K562 (cell line): ENCODE measurements at regions not wholly inside any gene's neighbourhood (a gene's known extent, or its start where the extent isn't known, plus 50 kb on each side); places are given as distances from the start of the nearest gene placed in this dataset.

ENCODE experiments used
- BCL6 ChIP-seq: fragments of 250-450 bp; sonication (Bioruptor Pico); IDR thresholded peaks from 2 replicates; pipeline ENCODE4 v1.4.0; 2020
- CBFA2T2 ChIP-seq: fragments of 450-650 bp; conservative IDR thresholded peaks from 2 replicates; pipeline ENCODE4 v1.6.1; 2017; ENCODE audit warnings: mild to moderate bottlenecking
- EGR1 ChIP-seq: fragments of 450-650 bp; conservative IDR thresholded peaks from 2 replicates; pipeline ENCODE4 v1.6.1; 2017; ENCODE audit warnings: mild to moderate bottlenecking
- JUND ChIP-seq, 2 experiments: IDR thresholded peaks; 2 replicates in 1 of 2; 3 replicates in 1 of 2; pipeline ENCODE4 v1.6.1; 2011; ENCODE audit warnings: borderline replicate concordance in 2 of 2, low read depth in 2 of 2, low read length in 2 of 2, improper control_type of control experiment in 1 of 2, missing biosample characterization in 1 of 2, missing genetic modification characterization in 1 of 2, missing genetic modification reagents in 1 of 2
- KDM4B ChIP-seq, 2 experiments: fragments of 450-650 bp in 1 of 2; sonication (generic) in 1 of 2; IDR thresholded peaks; 2 replicates each; pipeline ENCODE4 v1.6.1; 2016 to 2017; ENCODE audit warnings: borderline replicate concordance in 2 of 2, antibody characterized with exemption in 1 of 2, low read depth in 1 of 2, mild to moderate bottlenecking in 1 of 2
- KLF6 ChIP-seq: fragments of 250-450 bp; sonication (Bioruptor Pico); IDR thresholded peaks from 2 replicates; pipeline ENCODE4 v1.4.0; 2020; ENCODE audit warnings: mild to moderate bottlenecking, moderate library complexity, borderline replicate concordance
- MTA1 ChIP-seq: fragments of 450-650 bp; IDR thresholded peaks from 2 replicates; pipeline ENCODE4 v1.6.1; 2017; ENCODE audit warnings: borderline replicate concordance
- NFE2L1 ChIP-seq: fragments of 450-650 bp; IDR thresholded peaks from 2 replicates; pipeline ENCODE4 v1.6.1; 2016; ENCODE audit warnings: missing genetic modification characterization, low read depth, mild to moderate bottlenecking, missing compliant biosample characterization, moderate library complexity, borderline replicate concordance
- NRF1 ChIP-seq, 2 experiments: fragments of 450-650 bp; IDR thresholded peaks in 1 of 2; conservative IDR thresholded peaks in 1 of 2; 2 replicates each; pipeline ENCODE4 v1.6.1; 2014; ENCODE audit warnings: mild to moderate bottlenecking in 2 of 2
- POU5F1 ChIP-seq: fragments of 150-350 bp; IDR thresholded peaks from 2 replicates; pipeline ENCODE4 v1.6.1; 2014; ENCODE audit warnings: borderline replicate concordance, low read length, low read depth, mild to moderate bottlenecking; ENCODE audit not compliant: partially characterized antibody
- PTRF ChIP-seq: fragments of 450-650 bp; IDR thresholded peaks from 2 replicates; pipeline ENCODE4 v1.6.1; 2016; ENCODE audit warnings: mild to moderate bottlenecking, missing genetic modification characterization, missing compliant biosample characterization
- TAF15 ChIP-seq: fragments of 200-400 bp; formaldehyde crosslinking; IDR thresholded peaks from 2 replicates; pipeline ENCODE4 v1.6.1; 2017; ENCODE audit warnings: mild to moderate bottlenecking, low read depth, low read length, moderate library complexity
- TEAD2 ChIP-seq: fragments of 450-650 bp; IDR thresholded peaks from 2 replicates; pipeline ENCODE4 v1.6.1; 2016; ENCODE audit warnings: missing genetic modification characterization, control low read depth, missing compliant biosample characterization
- TOE1 ChIP-seq, 2 experiments: fragments of 450-650 bp in 1 of 2; sonication (generic) in 1 of 2; formaldehyde crosslinking in 1 of 2; IDR thresholded peaks; 2 replicates each; pipeline versions ENCODE4 v1.7.1 to v1.8.0; 2016 to 2022; ENCODE audit warnings: borderline replicate concordance in 2 of 2, mild to moderate bottlenecking in 2 of 2, antibody characterized with exemption in 1 of 2, inconsistent platforms in 1 of 2, low read depth in 1 of 2, missing genetic modification reagents in 1 of 2, moderate library complexity in 1 of 2
- ZC3H8 ChIP-seq: fragments of 450-650 bp; IDR thresholded peaks from 2 replicates; pipeline ENCODE4 v1.6.1; 2017
- ZNF282 ChIP-seq: sonication (generic); formaldehyde crosslinking; IDR thresholded peaks from 2 replicates; pipeline ENCODE4 v1.8.1; 2023; ENCODE audit warnings: missing genetic modification reagents
- ZNF3 ChIP-seq: fragments of 250-450 bp; sonication (Bioruptor Pico); IDR thresholded peaks from 2 replicates; pipeline ENCODE4 v1.5.0; 2021; ENCODE audit warnings: mild to moderate bottlenecking, moderate library complexity
- ZNF354B ChIP-seq: fragments of 250-450 bp; sonication (Bioruptor Pico); IDR thresholded peaks from 2 replicates; pipeline ENCODE4 v1.4.0; 2020
- ZNF79 ChIP-seq: fragments of 250-450 bp; sonication (Bioruptor Pico); IDR thresholded peaks from 2 replicates; pipeline ENCODE4 v1.4.0; 2020; ENCODE audit warnings: low read depth, mild to moderate bottlenecking, moderate library complexity
- TF ChIP-seq, protein P1 (sequence below): fragments of 450-650 bp; IDR thresholded peaks from 2 replicates; pipeline ENCODE4 v1.6.1; 2016
- TF ChIP-seq, protein P2 (sequence below): fragments of 250-450 bp; sonication (Bioruptor Pico); IDR thresholded peaks from 2 replicates; pipeline ENCODE4 v1.4.0; 2020; ENCODE audit warnings: mild to moderate bottlenecking, moderate library complexity, borderline replicate concordance
- TF ChIP-seq, protein P3 (sequence below): sonication (generic); IDR thresholded peaks from 2 replicates; pipeline ENCODE4 v1.6.1; 2016
- TF ChIP-seq, protein P4 (sequence below), 2 experiments: fragments of 250-450 bp in 1 of 2; fragments of 450-650 bp in 1 of 2; sonication (Bioruptor Pico) in 1 of 2; IDR thresholded peaks; 2 replicates each; pipeline versions ENCODE4 v1.6.1 to v1.8.0; 2016 to 2021; ENCODE audit warnings: mild to moderate bottlenecking in 2 of 2, moderate library complexity in 2 of 2, missing compliant biosample characterization in 1 of 2, missing genetic modification characterization in 1 of 2

DNA sequence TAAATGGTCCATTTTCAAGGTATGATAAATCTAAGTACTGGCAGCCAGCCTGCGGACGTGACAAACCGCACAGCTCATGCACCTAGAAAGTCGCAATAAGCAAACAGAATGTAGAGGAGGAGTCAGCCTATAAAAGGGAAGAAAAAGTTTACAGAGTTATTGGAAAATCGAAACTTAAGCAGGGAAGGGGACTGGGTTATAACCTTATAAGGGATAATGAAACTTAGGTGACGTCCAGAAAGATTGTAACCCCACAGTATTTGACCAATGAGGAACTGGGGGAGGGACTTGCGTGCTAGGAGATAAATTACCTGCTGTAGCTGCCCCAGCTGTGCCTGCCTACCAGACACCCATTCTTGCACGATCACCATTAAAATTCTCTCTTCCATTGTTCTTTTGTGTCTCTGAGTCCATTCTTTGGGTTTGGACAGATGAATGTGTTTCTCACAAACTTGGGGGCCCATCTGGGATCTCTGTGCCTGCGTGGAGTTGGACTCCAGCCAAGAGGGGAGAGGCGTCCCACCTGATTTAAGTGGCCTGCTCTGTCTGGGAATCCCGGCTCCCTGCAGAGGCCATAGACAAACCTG is 61.0 kb downstream of the ZCCHC12 start (continued):
- TF ChIP-seq JUND (IDR thresholded peaks at IDR 0.05; ENCODE audit: borderline replicate concordance, low read depth, low read length) (no peak), JUND (tag; IDR thresholded peaks at IDR 0.05; ENCODE audit: borderline replicate concordance, low read depth, low read length) (no peak), ZNF282 (no peak), TOE1 (IDR thresholded peaks at IDR 0.05; ENCODE audit: borderline replicate concordance) (no peak), TOE1 (CRISPR knock-in tag; IDR thresholded peaks at IDR 0.05; ENCODE audit: borderline replicate concordance, low read depth) (no peak), ZNF3 (CRISPR knock-in tag) (no peak), TAF15 (no peak), CBFA2T2 (no peak), NRF1 (conservative IDR thresholded peaks at IDR 0.05 in 1 of 2, IDR thresholded peaks at IDR 0.05 in 1 of 2) (no peak), POU5F1 (no peak), ZC3H8 (no peak), BCL6 (no peak), EGR1 (no peak), TEAD2 (no peak), ZNF354B (CRISPR knock-in tag) (no peak), PTRF (tag) (no peak), KDM4B (IDR thresholded peaks at IDR 0.05; ENCODE audit: borderline replicate concordance in 2 of 2, low read depth in 1 of 2) (no peak), KLF6 (CRISPR knock-in tag) (no peak), MTA1 (no peak), NFE2L1 (tag) (no peak), ZNF79 (CRISPR knock-in tag) (no peak)
- TF ChIP-seq, protein P1, sequence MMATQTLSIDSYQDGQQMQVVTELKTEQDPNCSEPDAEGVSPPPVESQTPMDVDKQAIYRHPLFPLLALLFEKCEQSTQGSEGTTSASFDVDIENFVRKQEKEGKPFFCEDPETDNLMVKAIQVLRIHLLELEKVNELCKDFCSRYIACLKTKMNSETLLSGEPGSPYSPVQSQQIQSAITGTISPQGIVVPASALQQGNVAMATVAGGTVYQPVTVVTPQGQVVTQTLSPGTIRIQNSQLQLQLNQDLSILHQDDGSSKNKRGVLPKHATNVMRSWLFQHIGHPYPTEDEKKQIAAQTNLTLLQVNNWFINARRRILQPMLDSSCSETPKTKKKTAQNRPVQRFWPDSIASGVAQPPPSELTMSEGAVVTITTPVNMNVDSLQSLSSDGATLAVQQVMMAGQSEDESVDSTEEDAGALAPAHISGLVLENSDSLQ: peak; percentile 91
- TF ChIP-seq, protein P2, sequence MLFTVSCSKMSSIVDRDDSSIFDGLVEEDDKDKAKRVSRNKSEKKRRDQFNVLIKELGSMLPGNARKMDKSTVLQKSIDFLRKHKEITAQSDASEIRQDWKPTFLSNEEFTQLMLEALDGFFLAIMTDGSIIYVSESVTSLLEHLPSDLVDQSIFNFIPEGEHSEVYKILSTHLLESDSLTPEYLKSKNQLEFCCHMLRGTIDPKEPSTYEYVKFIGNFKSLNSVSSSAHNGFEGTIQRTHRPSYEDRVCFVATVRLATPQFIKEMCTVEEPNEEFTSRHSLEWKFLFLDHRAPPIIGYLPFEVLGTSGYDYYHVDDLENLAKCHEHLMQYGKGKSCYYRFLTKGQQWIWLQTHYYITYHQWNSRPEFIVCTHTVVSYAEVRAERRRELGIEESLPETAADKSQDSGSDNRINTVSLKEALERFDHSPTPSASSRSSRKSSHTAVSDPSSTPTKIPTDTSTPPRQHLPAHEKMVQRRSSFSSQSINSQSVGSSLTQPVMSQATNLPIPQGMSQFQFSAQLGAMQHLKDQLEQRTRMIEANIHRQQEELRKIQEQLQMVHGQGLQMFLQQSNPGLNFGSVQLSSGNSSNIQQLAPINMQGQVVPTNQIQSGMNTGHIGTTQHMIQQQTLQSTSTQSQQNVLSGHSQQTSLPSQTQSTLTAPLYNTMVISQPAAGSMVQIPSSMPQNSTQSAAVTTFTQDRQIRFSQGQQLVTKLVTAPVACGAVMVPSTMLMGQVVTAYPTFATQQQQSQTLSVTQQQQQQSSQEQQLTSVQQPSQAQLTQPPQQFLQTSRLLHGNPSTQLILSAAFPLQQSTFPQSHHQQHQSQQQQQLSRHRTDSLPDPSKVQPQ: no peak
- TF ChIP-seq, protein P3, sequence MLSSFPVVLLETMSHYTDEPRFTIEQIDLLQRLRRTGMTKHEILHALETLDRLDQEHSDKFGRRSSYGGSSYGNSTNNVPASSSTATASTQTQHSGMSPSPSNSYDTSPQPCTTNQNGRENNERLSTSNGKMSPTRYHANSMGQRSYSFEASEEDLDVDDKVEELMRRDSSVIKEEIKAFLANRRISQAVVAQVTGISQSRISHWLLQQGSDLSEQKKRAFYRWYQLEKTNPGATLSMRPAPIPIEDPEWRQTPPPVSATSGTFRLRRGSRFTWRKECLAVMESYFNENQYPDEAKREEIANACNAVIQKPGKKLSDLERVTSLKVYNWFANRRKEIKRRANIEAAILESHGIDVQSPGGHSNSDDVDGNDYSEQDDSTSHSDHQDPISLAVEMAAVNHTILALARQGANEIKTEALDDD: no peak
- TF ChIP-seq, protein P4, sequence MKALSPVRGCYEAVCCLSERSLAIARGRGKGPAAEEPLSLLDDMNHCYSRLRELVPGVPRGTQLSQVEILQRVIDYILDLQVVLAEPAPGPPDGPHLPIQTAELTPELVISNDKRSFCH (CRISPR knock-in tag; IDR thresholded peaks at IDR 0.05): no peak
- TF ChIP-seq, protein P4 (tag; IDR thresholded peaks at IDR 0.05): no peak
